Astrocyte of the spinal cord (primary cell): ENCODE measurements at regions not wholly inside any gene's neighbourhood (a gene's known extent, or its start where the extent isn't known, plus 50 kb on each side); places are given as distances from the start of the nearest gene placed in this dataset.

ENCODE experiments used
- DNase-seq: peaks from one replicate; pipeline ENCODE4 v3.0.0; 2011; ENCODE audit warnings: low read depth, low spot score
- H3K4me3 ChIP-seq: 2 replicates; pipeline ENCODE4 v1.5.1; 2011; ENCODE audit warnings: low read depth, mild to moderate bottlenecking, low read length, moderate library complexity
- in situ Hi-C: cut with HindIII; loops from 2 replicates; pipeline ENCODE4 v1.10.0; 2017; ENCODE audit warnings: low sequenced_read_pairs
- TF ChIP-seq, protein P1 (sequence below): IDR thresholded peaks from 2 replicates; pipeline ENCODE4 v1.5.1; 2012; ENCODE audit warnings: low read depth, mild to moderate bottlenecking, low read length, inconsistent platforms

GRCh38 chr11:15300341-15300740 is 185.6 kb downstream of the INSC start:
- in situ Hi-C loops: no loop called here
- DNase-seq: no peak
- TF ChIP-seq, protein P1, sequence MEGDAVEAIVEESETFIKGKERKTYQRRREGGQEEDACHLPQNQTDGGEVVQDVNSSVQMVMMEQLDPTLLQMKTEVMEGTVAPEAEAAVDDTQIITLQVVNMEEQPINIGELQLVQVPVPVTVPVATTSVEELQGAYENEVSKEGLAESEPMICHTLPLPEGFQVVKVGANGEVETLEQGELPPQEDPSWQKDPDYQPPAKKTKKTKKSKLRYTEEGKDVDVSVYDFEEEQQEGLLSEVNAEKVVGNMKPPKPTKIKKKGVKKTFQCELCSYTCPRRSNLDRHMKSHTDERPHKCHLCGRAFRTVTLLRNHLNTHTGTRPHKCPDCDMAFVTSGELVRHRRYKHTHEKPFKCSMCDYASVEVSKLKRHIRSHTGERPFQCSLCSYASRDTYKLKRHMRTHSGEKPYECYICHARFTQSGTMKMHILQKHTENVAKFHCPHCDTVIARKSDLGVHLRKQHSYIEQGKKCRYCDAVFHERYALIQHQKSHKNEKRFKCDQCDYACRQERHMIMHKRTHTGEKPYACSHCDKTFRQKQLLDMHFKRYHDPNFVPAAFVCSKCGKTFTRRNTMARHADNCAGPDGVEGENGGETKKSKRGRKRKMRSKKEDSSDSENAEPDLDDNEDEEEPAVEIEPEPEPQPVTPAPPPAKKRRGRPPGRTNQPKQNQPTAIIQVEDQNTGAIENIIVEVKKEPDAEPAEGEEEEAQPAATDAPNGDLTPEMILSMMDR: no peak
- H3K4me3 ChIP-seq: no peak overlapping the region

- in situ Hi-C loops: no loop called here
- no peak overlapping the region for H3K4me3 ChIP-seq
- DNase-seq: no peak
- TF ChIP-seq, protein P1: no peak
Measured at GRCh38 chr11:15307619-15308024, 192.9 kb downstream of the INSC start.

GRCh38 chr11:15308840-15309239 is 194.1 kb downstream of the INSC start:
- DNase-seq: no peak
- no peak overlapping the region for H3K4me3 ChIP-seq
- TF ChIP-seq, protein P1: no peak

DNA sequence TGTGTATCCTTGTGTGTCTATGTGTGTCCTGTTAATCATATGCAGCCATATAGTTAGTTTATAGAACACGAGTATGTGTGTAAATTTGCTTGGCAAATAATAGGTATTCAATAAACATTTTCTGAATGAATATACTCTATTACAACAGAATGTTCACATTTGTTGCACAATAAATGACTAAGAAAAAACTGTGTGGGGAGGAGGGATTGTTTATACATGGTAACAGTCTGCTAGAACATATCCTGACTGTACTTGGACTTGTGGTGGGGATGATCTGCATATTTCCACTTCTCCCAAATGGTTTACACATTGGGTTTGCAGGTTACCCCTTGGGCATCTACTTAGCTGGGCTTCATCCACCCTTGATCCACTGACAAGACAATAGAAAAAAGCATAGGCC is 194.6 kb downstream of the INSC start:
- in situ Hi-C loops: no loop called here
- TF ChIP-seq, protein P1: no peak
- no peak overlapping the region for H3K4me3 ChIP-seq
- no peak for DNase-seq

More at GRCh38 chr11:15308840-15309239, 194.1 kb downstream of the INSC start:
- in situ Hi-C loops: no loop called here

DNA sequence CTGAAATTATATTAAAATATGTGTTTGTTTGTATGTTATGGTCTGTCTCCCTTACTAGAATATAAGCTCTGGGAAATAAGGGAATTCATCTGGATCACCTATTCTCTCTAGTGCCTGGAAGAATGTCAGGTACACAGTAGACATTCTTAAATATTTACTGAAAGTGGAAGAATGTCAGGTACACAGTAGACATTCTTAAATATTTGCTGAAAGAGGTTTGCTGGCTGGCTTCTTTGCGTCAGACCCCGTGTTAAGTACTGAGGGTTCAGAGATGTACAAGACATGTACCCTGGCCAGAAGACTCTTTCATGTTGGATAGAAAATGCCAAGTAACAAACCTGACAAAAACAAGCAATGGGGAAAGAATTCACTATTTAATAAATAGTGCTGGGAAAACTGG is 199.1 kb downstream of the INSC start:
- in situ Hi-C loops: no loop called here
- TF ChIP-seq, protein P1: no peak

GRCh38 chr11:15318814-15319213 is 204.1 kb downstream of the INSC start:
- in situ Hi-C loops: no loop called here
- DNase-seq: no peak
- H3K4me3 ChIP-seq: no peak overlapping the region
- TF ChIP-seq, protein P1: no peak

More for the DNA sequence above, 199.1 kb downstream of the INSC start:
- DNase-seq: no peak
- no peak overlapping the region for H3K4me3 ChIP-seq

DNA sequence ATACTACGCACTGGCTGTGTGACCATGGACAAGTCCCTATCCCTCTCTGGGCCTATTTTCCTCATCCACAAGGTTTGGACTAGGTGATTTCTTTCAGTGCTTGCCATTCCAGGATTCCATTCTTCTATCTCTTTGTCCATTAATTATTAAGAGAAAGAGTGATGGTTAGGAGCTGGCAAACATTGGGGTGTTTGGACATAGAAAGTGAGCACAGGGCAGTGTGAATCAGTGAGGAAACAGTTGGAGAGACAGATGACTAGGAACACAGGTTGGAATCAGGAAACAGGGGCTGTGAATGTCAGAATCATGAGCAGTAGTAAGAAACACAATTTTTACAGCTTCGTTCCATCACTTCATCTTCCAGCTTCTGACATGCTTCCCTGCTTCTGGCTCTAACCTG is 211.8 kb downstream of the INSC start:
- no peak overlapping the region for H3K4me3 ChIP-seq
- DNase-seq: no peak
- in situ Hi-C loops: no loop called here
- TF ChIP-seq, protein P1: no peak
